NCI-H187 (cell line): ENCODE measurements at regions not wholly inside any gene's neighbourhood (a gene's known extent, or its start where the extent isn't known, plus 50 kb on each side); places are given as distances from the start of the nearest gene placed in this dataset.

Experiments used
- DNase-seq, 2 experiments: peaks; one replicate each; lab custom pipeline; 2025; lab: John Stamatoyannopoulos, UW

GRCh38 chr2:21395366-21395765 is 271.6 kb downstream of the TDRD15 start:
- DNase-seq, result no peak

- no peak for DNase-seq
Observed at GRCh38 chr2:21396252-21396651, 272.5 kb downstream of the TDRD15 start.

- no peak for DNase-seq
Observed at GRCh38 chr2:21401022-21401698, 277.4 kb downstream of the TDRD15 start.

DNA sequence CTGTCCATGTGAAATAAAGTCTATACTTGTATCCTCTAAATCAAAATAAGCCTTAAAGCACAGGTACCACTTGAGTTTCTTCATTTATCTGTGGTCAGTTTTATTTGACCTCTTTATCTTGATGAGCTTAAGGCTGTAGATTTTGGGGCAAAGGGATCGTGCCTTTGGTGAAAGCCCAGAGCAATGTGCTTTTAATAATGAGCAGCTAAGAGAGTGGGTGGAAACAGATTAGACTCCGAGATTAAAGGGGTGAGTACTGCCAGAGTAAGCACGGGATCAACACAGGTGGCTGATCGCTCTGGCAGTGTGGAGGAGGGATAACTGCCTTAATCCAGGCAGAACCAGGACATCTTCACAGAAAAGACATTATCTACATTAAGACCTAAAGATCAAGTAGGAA is 280.4 kb downstream of the TDRD15 start:
- no peak for DNase-seq

DNA sequence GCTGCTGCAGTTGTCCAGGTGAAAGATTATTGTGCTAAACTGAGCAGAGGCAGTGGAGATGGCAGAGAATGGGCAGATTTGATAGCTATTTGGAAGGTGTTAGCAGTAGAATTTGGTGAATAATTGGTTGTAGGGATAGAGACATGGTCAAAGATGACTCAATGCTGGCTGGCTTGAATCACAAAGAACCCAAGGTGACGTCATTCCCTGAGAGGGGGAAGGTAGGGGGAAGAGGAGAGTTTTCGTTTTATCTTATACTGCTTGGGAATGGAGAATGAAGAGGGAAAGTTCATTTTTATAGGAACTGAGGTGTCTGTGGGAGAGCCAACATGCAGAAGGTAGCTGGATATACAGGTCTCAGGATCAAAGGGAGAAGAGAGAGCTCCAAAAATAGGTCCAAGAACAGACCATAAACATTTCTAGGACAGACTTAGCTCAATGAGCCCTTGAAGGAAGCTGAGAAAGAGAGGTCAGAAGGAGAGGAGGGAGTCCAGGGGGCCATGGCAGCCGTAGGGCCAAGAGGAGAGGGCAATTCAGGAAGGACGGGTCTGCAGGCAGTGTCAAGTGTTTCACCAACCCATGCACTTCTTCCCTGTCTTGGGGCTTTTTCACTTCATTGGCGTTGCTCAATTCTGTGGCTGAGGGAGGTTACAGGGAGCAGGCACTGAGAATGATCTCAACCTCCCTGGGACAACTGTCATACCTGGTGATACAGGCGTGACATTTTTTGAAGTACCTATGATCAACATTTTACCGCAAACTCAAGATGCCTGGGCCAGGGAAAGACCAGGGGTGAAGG is 281.3 kb downstream of the TDRD15 start:
- no peak for DNase-seq

- no peak for DNase-seq
Observed at GRCh38 chr2:21406386-21406785, 282.6 kb downstream of the TDRD15 start.

DNA sequence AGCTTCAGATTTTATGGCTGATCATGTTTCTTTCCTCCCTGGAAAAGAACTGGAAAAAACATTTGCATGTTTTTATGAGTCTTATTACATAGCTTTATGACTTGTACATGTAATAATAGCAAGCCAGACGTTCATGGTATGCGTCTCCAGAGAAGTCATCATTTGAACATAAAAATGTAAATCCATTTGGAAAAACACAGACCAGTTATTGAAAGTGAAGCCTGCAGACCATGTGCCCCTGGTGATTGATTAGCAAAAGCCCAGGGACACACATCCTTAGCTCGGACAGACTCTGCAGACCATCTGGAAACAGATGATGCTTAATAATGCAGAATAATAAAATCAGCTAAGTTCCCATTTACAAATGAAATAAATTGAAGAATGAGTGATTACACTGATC is 283.1 kb downstream of the TDRD15 start:
- no peak for DNase-seq

GRCh38 chr2:21407851-21408250 is 284.1 kb downstream of the TDRD15 start:
- DNase-seq, result no peak

DNA sequence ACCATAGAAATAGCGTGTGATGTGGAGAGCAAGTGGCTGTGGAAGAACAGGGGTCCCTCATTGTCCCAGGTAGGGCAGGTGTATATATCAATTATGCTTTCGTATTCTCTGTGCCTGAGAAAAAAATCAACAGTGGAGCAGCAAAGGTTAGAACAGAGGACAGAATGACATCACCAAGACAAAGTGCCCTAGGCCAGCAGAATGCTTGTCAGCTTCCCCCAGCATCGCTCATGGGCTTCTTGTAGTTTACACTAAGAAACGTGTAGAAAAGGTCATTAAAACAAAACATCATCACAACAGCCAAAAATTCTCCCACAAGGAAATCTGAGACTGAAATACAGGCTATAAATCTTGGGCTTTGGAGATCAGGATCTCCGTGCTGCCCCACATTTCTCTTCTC is 288.0 kb downstream of the TDRD15 start:
- DNase-seq, result no peak

DNA sequence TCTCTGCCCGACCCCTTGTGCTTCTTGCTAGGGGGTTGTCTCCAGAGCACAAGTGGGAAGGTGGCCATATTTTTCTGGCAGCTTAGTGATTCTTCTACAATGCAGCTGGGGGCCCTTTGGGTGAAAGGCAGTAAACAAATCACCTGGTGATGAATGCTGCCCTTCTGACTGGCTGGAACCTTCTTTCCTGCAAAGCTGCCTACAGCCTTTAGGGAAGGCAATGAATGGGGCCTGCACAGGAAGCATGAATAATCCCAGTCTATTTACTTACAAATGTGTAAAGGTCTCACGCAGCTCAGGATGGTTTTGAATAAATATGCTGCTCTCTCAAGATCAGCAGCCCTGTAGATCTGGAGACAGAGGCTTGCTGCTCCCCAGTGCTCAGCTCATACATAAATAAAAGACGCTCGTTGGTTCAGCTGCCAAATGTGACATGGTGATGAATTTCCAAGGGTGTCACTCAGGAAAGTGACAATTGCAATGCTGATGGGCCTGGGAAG is 289.2 kb downstream of the TDRD15 start:
- no peak for DNase-seq

DNA sequence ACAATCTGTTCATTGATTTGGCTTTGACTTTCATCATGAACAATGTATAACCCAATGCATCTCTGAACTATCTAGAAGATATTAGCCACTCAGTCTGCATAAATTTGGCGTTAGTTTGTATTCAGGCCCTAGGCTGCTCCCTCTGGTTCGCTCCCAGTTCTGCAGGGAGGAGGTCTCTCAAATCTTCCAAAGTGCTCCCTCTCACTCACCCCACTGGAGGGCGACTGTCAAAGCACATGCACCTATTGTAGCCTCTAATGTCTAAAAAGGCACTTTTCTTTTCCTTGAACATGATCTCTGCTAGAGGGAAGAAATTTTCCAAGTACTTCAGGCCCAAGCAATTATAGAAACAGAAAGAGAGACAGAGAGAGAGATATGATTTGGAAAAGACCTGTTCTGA is 291.5 kb downstream of the TDRD15 start:
- DNase-seq, result no peak

DNA sequence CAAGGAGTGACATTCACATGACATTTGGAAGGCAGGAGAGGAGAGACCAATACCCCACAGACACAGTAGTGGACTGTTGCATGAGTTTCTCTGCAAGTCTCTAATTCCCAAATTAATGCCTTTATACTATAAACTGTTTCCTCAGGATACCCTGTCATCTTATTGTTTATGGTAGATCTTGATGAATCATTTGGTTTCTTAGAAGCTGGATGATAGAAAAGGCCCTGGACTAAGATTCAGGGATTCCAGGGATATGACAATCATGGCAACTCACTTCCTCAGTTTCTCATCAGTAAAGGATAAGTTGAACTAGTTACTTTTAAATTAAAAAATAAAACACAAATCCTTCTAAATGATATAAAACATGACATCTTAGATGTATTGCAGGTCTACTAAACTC is 292.5 kb downstream of the TDRD15 start:
- DNase-seq, result no peak

DNA sequence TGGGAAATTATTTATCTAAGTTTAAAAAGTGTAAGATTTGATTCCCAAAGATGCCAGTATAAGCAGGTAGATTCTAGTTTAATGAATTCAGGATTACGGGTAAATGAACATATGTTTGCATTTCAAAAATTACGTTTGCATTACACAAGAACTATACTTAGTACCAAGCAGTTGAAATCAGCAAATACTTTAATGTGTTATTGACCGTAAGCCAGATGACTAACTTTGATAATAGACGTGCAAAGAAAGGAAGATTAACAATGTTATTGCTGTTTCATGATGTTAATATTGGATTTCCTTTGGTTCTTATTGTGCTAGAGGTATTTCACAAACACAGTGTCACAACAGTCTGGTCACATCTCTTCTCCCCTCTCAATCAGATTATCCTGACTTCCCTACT is 294.7 kb downstream of the TDRD15 start:
- DNase-seq, result no peak

DNA sequence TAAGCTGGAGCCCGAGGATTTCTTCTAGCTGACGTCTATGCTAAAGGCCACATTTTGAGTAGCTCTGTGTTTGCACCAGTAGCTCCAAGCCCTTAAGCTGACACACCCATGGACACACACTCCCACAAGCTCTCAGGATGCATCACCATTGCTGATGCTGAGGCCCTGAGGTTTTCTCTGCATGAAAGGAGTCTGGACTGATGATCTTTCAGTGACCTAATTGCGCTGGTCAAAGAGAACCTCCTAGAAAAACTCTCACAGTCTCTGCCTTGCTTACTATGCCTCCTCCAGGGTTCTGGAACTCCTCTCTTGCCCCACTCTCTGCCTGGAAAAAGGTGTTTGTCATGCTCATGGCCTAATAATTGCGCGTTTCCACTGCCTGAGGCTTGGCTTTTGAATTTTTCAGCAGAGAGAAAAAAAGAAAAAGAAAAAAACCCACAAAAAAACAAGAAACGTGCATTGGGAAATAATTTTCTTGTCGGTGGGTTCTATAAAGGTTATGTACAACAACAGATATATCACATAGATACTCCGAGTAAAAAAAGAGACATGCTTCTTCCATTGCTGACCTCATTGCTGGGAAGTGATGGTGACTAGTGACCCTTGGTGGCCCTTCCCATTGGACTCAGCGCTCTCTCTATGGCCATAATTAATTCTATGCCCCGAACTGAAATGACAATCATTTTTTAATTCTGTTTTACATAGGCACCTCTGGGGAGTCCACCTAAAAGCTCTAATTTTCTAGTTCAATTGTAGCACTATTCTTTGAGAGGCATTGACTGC is 297.0 kb downstream of the TDRD15 start:
- no peak for DNase-seq

DNA sequence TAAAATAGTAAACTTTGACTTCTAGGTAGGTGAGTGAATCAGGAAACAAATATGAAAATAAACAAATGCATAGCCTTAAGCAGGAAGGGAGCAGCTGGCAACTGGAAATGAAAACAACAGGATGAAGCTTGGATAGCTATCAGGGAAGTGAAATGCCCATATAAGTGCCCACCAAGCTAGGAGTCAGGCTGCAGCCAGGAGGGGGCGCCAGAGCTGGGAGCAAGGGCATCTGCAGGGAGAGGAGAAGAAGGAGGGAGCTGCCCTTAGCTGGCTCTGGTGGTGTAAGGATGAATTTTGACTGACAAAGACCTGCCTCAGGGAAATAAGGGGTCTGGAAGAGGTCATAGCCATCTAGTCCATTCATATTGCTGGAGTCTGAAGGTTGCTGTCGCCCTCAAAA is 298.3 kb downstream of the TDRD15 start:
- DNase-seq, result peak in 1 of 2 experiments; percentile 11

- DNase-seq, result no peak
Observed at GRCh38 chr2:21422724-21423522, 299.2 kb downstream of the TDRD15 start.

DNA sequence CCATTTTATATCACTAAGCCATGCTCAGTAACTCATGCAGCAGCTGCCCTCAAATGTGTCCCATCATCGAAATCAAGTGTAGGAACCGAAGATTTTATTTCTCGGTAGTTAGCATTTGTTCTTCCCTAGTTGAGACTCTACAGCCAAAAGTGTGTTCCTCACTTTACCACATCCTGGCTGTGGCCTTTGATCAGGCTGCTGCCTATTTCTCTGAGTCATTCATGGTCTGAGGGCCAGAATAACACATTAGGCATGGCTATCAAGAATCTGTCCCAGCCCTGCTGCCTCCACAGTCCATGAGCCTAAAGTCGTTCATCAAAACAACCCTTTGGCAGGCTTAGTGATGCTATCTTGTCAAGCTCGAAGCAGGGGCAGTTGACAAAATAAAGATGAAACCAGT is 300.1 kb downstream of the TDRD15 start:
- no peak for DNase-seq

- DNase-seq, result no peak
Observed at GRCh38 chr2:21424375-21424774, 300.6 kb downstream of the TDRD15 start.

DNA sequence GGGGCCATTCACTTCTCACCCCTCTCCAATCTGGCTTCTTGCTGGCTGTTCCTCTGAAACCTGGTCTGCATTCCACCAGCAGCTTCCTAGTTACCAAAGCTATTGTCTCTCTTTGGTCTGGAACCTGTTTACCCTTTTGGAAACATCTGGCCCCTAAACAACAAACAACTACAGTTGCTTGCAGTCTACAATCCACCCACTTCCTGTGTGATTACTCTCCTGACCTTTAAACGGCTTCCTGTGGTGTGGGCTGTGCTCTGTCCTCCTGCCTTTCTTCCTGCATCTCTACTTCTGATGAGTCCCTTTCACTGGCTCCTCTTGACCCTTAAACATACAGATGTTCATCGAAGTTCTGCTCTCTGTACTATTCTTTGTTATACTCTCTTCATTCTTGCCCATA is 303.8 kb downstream of the TDRD15 start:
- no peak for DNase-seq

DNA sequence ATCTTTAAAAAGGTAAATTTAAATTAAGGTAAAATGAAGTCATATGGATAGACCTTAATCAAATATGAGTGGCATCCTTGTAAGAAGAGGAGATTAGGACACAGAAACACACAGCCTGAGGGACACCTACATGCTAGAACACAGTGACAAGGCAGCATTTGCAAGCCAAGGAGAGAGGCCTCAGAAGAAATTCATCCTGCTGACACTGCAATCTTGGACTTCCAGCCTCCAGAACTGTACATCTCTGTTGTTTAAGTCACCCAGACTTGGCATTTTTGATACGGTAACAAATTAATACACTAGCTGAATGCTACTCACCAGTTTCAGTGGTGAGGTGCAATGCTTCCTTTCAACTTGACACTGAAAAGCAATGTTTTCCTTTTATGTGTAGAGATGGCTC is 305.0 kb downstream of the TDRD15 start:
- DNase-seq, result no peak

DNA sequence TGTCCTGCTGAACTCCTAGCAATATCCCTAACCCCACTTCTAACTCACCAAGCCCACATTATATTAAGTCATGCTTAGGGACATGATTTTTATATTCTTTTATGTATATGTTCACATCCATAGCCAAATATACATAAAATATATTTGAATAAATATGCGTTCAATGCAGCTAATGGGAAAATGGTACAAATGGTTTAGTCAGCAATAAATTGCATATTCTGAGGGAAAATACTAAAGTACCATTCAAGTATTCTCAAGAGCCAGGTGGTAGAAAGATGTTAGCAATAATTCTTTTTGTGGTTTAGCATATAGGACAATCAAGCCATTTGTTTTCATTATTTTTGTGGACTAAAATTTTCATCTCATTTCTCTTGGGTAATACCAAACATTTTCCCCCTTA is 306.0 kb downstream of the TDRD15 start:
- no peak for DNase-seq

- no peak for DNase-seq
Observed at GRCh38 chr2:21431078-21431477, 307.3 kb downstream of the TDRD15 start.
